Caki2 (cell line): ENCODE measurements at regions not wholly inside any gene's neighbourhood (a gene's known extent, or its start where the extent isn't known, plus 50 kb on each side); places are given as distances from the start of the nearest gene placed in this dataset.

ENCODE experiments used
- DNase-seq: peaks from one replicate; pipeline ENCODE4 v3.0.0-alpha.2; 2015; ENCODE audit warnings: low read depth
- in situ Hi-C: cut with HindIII; loops from 2 replicates; pipeline ENCODE4 v1.10.0; 2016; ENCODE audit warnings: low sequenced_read_pairs, low pct_unique_long_range_greater_than_20kb, mixed read lengths

DNA sequence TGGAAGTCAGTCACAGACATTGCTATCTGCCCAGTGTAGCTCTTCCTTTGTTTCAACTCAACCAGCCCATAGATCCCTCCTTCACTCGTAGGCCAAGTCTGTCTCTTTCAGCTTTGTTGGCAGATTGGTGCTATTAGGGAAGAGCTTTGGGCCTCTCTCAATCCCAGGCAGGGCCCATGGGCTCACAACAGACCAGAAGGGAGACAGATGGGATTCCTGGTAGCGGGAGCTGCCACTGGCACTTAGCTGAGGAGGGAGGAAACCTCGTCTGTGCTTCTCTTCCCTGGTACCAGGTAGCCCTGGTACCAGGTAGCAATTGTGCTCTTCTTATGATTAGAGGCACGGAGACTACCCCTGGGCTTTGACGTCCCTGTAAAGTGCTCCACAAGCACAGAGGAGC lies 592.0 kb downstream of the TYW1 start:
- DNase-seq = no peak
- in situ Hi-C loops = no loop called here

GRCh38 chr7:67589183-67589582 lies 592.5 kb downstream of the TYW1 start:
- in situ Hi-C loops = no loop called here

GRCh38 chr7:67590649-67591048 lies 594.0 kb downstream of the TYW1 start:
- no peak for DNase-seq
- in situ Hi-C loops = no loop called here

More at GRCh38 chr7:67589183-67589582, 592.5 kb downstream of the TYW1 start:
- no peak for DNase-seq

- no peak for DNase-seq
- in situ Hi-C loops = no loop called here
Measured at GRCh38 chr7:67593794-67594193, 597.2 kb downstream of the TYW1 start.

- in situ Hi-C loops = no loop called here
Measured at GRCh38 chr7:67595431-67596180, 599.0 kb downstream of the TYW1 start.

GRCh38 chr7:67597161-67597560 lies 600.5 kb downstream of the TYW1 start:
- in situ Hi-C loops = no loop called here

More at GRCh38 chr7:67595431-67596180, 599.0 kb downstream of the TYW1 start:
- no peak for DNase-seq

DNA sequence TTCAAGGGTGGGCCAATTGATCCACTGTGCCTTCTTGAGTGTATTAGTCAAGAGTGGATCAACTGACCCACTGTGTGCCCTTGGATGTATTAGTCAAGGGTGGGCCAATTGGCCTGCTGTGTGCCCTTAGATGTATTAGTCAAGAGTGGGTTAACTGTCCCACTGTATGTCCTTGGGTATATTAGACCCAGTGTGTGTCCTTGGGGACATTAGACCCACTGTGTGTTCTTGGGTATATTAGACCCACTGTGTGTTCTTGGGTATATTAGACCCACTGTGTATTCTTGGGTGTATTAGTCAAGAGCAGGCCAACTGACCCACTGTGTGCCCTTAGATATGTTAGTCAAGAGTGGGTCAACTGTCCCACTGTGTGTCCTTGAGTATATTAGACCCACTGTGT lies 601.8 kb downstream of the TYW1 start:
- in situ Hi-C loops = no loop called here
- no peak for DNase-seq

More at GRCh38 chr7:67597161-67597560, 600.5 kb downstream of the TYW1 start:
- no peak for DNase-seq

DNA sequence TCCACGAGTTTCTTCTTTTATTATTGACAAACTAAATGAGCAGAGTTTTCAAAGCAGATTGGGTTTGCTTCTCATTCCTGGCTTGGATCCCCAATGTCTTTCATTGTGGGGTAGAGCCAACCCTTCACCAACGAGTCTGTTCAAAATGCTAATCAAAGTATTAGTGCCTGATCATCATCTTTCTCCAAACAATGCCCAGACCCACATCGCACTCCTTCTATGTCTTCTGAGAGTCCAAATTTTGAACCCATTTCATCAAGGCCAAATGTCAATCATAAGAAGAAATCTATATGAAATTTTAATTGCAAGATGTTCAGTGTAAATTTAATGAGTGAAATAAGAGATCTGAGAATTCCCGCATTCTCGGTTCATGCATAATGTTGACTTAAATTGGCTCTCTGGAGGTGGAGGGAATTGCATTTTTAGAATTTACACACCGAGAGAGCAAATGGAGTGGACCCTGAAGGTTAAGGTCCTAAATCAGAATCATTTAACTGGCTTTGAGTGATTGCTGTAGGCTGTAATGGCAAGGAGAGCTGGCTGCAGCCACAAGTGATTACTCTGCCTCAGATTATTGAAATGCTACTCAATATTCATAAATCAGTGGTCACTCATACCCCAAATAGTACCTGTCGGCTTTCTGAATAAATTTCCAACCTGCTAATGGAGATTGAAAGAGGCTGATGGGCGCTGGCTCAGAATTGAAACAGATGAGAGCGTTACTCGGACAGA lies 602.9 kb downstream of the TYW1 start:
- in situ Hi-C loops = no loop called here
- no peak for DNase-seq

- in situ Hi-C loops = no loop called here
- DNase-seq = no peak
Measured at GRCh38 chr7:67602246-67602887, 605.7 kb downstream of the TYW1 start.

DNA sequence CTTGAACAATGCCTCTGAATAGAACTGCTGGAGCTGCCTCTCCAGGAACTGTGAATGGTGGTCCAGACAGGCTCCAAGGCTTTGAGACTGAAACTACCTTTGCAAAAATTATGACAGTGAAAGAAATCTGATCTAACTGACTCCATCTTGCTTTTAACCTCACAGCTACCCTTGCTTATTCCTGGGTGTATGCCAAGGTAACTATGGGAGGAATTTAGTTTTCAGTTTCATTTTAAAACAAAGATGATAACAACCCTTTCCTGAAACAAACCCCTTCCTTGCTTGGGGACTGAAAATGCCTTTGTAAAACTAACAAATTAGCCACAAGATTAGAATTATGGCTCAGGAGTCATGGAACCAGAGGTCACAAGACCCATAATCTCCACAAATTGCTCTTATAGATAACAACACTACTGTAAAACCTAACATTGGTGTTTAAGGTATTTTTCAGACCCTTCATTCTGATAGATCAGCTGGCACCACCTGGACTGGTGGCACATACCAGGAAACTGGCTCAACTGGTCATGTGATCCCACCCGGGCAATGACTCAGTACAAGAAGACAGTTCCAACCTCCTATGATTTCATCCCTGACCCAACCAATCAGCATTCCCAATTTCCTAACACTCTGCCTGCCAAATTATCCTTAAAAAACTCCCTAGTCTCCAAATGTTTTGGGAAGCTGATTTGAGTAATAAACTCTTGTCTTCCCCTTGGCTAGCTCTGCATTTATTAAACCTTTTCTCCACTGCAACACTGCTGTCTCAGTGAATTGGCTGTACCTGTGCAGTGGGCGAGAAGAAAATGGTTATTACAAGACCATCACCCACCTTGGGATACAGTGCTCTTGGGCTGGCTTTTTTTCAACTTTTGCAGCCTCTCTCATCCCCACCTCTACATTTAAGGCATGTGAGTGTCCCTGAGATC lies 608.1 kb downstream of the TYW1 start:
- in situ Hi-C loops = no loop called here
- DNase-seq = peak; percentile 26

DNA sequence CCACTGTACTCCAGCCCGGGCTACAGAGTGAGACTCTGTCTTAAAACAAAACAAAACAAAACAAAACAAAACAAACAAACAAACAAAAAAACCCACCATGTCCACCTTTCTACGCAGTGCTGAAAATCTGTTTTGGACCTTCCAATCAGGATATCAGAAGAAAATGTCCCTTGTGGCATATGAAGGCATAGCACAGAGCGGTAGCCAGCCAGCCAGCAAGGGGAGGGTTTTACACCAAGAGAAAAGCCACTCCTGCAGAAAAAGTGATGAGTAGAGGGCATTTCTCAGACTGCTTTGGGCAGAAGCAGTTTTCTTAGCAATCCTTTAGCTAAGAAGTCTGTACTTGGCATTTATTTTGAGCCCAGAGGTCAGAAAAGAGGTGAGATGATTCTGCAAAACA lies 612.2 kb downstream of the TYW1 start:
- in situ Hi-C loops = no loop called here
- no peak for DNase-seq

GRCh38 chr7:67610897-67611296 lies 614.3 kb downstream of the TYW1 start:
- in situ Hi-C loops = no loop called here
- no peak for DNase-seq

- in situ Hi-C loops = no loop called here
- no peak for DNase-seq
Measured at GRCh38 chr7:67614843-67615242, 618.2 kb downstream of the TYW1 start.

- DNase-seq = no peak
- in situ Hi-C loops = no loop called here
Measured at GRCh38 chr7:67616517-67616916, 619.9 kb downstream of the TYW1 start.

DNA sequence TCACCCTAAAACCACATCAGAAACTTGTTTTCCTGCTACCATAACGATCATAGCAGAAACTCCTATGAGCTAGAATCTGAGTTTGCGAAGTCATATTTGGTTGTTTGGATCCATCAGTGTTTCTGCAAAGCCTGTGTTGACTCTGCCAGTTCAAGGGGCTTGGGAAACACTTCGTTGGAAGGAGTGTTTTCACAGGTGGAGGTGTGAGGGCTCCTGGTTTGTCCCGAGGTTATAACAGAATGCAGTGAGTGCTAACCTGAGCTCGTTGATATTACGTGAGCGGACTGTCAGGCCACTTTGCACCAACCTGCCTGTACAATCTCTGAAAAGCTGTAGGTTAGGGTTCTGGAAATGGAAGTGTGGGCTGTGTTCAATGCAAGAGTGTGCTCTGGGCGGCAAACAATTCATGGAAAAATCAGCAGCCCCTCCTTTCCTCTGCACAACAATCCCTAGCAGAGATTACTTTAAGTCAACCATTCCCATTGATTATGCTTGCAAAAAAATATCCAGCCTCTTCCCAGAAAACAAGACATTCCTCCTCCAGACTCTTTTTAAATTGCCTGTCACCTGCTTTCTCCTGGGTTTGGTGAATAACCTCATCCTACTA lies 622.0 kb downstream of the TYW1 start:
- in situ Hi-C loops = no loop called here
- DNase-seq = no peak

GRCh38 chr7:67619175-67619574 lies 622.5 kb downstream of the TYW1 start:
- DNase-seq = no peak
- in situ Hi-C loops = no loop called here

DNA sequence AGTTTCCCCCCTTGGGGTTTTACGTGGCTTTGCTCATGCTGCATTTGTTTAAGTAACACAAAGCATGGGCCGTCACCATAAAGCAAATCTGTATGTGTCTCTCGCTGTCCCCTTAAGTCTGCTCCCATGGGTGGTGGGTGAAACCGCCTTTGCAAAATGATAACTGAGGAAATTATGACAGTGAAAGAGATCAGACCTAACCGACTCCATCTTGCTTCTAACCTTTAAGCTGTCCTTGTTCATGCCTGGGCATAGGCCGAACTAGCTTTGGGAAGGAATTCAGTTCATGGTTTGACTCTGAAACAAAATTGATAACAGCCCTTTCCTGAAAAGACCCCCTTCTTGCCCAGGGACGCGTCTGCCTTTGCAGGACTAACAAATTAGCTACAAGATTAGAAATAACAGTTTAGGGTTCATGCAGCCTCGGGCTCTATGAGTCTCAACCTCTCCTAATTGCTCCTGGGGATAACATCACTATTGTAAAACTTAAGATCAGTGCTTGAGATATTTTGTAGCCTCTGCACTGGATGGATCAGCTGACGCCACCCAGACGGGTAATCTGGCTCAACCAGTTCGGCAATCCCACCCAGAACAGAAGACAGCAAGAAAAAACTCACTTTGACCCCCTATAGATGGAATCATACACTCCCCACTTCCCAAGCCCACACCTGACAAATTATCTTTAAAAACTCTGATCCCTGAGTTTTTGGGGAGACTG lies 623.7 kb downstream of the TYW1 start:
- no peak for DNase-seq
- in situ Hi-C loops = no loop called here
